H1 (cell line): ENCODE measurements at regions not wholly inside any gene's neighbourhood (a gene's known extent, or its start where the extent isn't known, plus 50 kb on each side); places are given as distances from the start of the nearest gene placed in this dataset.
A peak's percentile ranks its signal among the peaks of the same experiment; 100 is the strongest.

Experiments used
- CTCF ChIA-PET: fragments of 300-600 bp; sonication (Branson Sonifier 250); formaldehyde crosslinking; loops from one replicate; lab custom pipeline; 2021; ENCODE audit not compliant: partially characterized antibody; lab: Charles Lee
- POLR2A ChIA-PET: fragments of 300-600 bp; sonication (Branson Sonifier 250); formaldehyde crosslinking; loops from one replicate; lab custom pipeline; 2021; ENCODE audit warnings: inconsistent platforms; ENCODE audit not compliant: partially characterized antibody; lab: Charles Lee
- DNase-seq, 2 experiments: peaks; one replicate each; pipeline versions ENCODE4 v3.0.0 to v3.0.0-alpha.2; 2010 to 2022; ENCODE audit warnings: low spot score in 2 of 2, low read depth in 1 of 2, mixed read lengths in 1 of 2
- FAIRE-seq: peaks from 2 replicates; lab custom pipeline; 2011; peaks lifted over from hg19 to GRCh38; lab: Jason Lieb, UNC
- H2AFZ ChIP-seq: 2 replicates; pipeline ENCODE4 v1.8.1; 2012; ENCODE audit warnings: low read length, inconsistent platforms
- H2AK5ac ChIP-seq: 2 replicates; pipeline ENCODE4 v1.6.1; 2013; ENCODE audit warnings: low read depth, low read length
- H2BK120ac ChIP-seq: replicated peaks from 2 replicates; pipeline ENCODE3; 2013; ENCODE audit warnings: low read depth, low read length, inconsistent platforms
- H2BK12ac ChIP-seq: 2 replicates; pipeline ENCODE4 v1.6.1; 2013; ENCODE audit warnings: low read depth, low read length
- H2BK15ac ChIP-seq: 2 replicates; pipeline ENCODE4 v1.6.1; 2013; ENCODE audit warnings: low read length
- H2BK20ac ChIP-seq: 2 replicates; pipeline ENCODE4 v1.6.1; 2013; ENCODE audit warnings: low read length
- H2BK5ac ChIP-seq: 2 replicates; pipeline ENCODE4 v1.6.1; 2013; ENCODE audit warnings: low read depth, low read length
- H3K14ac ChIP-seq: 2 replicates; pipeline ENCODE4 v1.6.1; 2013; ENCODE audit warnings: inconsistent platforms; ENCODE audit not compliant: insufficient read length
- H3K18ac ChIP-seq: 2 replicates; pipeline ENCODE4 v1.6.1; 2013; ENCODE audit warnings: low read length; ENCODE audit errors: extremely low read depth
- H3K23ac ChIP-seq: 2 replicates; pipeline ENCODE4 v1.6.1; 2013; ENCODE audit warnings: inconsistent platforms; ENCODE audit not compliant: insufficient read length
- H3K23me2 ChIP-seq: 2 replicates; pipeline ENCODE4 v1.6.1; 2013; ENCODE audit warnings: low read depth, low read length
- H3K27ac ChIP-seq: 2 replicates; pipeline ENCODE4 v1.6.1; 2011; ENCODE audit warnings: low read depth, low read length, inconsistent platforms
- H3K27me3 ChIP-seq, 4 experiments: replicated peaks in 1 of 4; 1 replicate in 1 of 4; 2 replicates in 3 of 4; pipeline versions ENCODE4 v1.6.1 to v1.8.1; 2011 to 2013; ENCODE audit warnings: low read length in 3 of 4, mild to moderate bottlenecking in 3 of 4, inconsistent platforms in 2 of 4, mixed read lengths in 2 of 4, moderate library complexity in 1 of 4; ENCODE audit not compliant: control insufficient read depth in 3 of 4, insufficient read depth in 3 of 4; ENCODE audit errors: extremely low read depth in 1 of 4
- H3K36me3 ChIP-seq, 4 experiments: 2 replicates each; pipeline versions ENCODE4 v1.6.1 to v1.8.1; 2011 to 2013; ENCODE audit warnings: mild to moderate bottlenecking in 4 of 4, low read length in 3 of 4, moderate library complexity in 2 of 4, control low read depth in 1 of 4, inconsistent platforms in 1 of 4; ENCODE audit not compliant: insufficient read depth in 4 of 4, control insufficient read depth in 2 of 4
- H3K4ac ChIP-seq: replicated peaks from 2 replicates; pipeline ENCODE3; 2013; ENCODE audit warnings: low read length, low read depth, mixed read lengths, inconsistent platforms; ENCODE audit not compliant: insufficient read length
- H3K4me1 ChIP-seq, 4 experiments: replicated peaks in 1 of 4; 1 replicate in 1 of 4; 2 replicates in 3 of 4; pipeline versions ENCODE4 v1.6.1 to v1.8.1; 2011 to 2013; ENCODE audit warnings: low read length in 3 of 4, inconsistent platforms in 2 of 4, mixed read lengths in 1 of 4; ENCODE audit not compliant: insufficient read depth in 4 of 4, control insufficient read depth in 3 of 4
- H3K4me2 ChIP-seq, 2 experiments: 2 replicates each; pipeline versions ENCODE4 v1.6.1 to v1.8.1; 2011 to 2013; ENCODE audit warnings: low read depth in 2 of 2, low read length in 2 of 2, control low read depth in 1 of 2, inconsistent platforms in 1 of 2, mild to moderate bottlenecking in 1 of 2; ENCODE audit not compliant: insufficient read depth in 1 of 2
- H3K4me3 ChIP-seq, 4 experiments: fragments of 200-600, 300-600 bp in 1 of 4; sonication (generic), shearing (Covaris generic), sonication (Bioruptor Twin) in 1 of 4; 2 replicates each; pipeline versions ENCODE4 v1.5.1 to v1.8.1; 2011 to 2016; ENCODE audit warnings: low read length in 4 of 4, low read depth in 3 of 4, control low read depth in 2 of 4, inconsistent platforms in 2 of 4, mild to moderate bottlenecking in 2 of 4, mixed read lengths in 1 of 4, moderate library complexity in 1 of 4; ENCODE audit not compliant: insufficient read depth in 2 of 4; ENCODE audit errors: extremely low read depth in 1 of 4
- H3K56ac ChIP-seq: replicated peaks from 2 replicates; pipeline ENCODE3; 2013; ENCODE audit warnings: low read depth, mild to moderate bottlenecking, mixed read lengths, low read length, inconsistent platforms; ENCODE audit not compliant: insufficient read length
- H3K79me1 ChIP-seq: 2 replicates; pipeline ENCODE4 v1.6.1; 2013; ENCODE audit warnings: low read depth, low read length, control low read depth
- H3K79me2 ChIP-seq, 2 experiments: 2 replicates each; pipeline versions ENCODE4 v1.6.1 to v1.8.1; 2012 to 2013; ENCODE audit warnings: low read length in 2 of 2, mild to moderate bottlenecking in 2 of 2, inconsistent platforms in 1 of 2; ENCODE audit not compliant: insufficient read depth in 2 of 2, control insufficient read depth in 1 of 2
- H3K9ac ChIP-seq, 4 experiments: replicated peaks in 1 of 4; 1 replicate in 1 of 4; 2 replicates in 3 of 4; pipeline versions ENCODE4 v1.6.1 to v1.8.1; 2011 to 2013; ENCODE audit warnings: low read depth in 3 of 4, low read length in 3 of 4, control low read depth in 2 of 4, mild to moderate bottlenecking in 2 of 4, moderate library complexity in 2 of 4, inconsistent platforms in 1 of 4; ENCODE audit errors: extremely low read depth in 1 of 4
- H3K9me3 ChIP-seq, 2 experiments: 2 replicates each; pipeline versions ENCODE4 v1.6.1 to v1.8.1; 2012 to 2013; ENCODE audit warnings: mild to moderate bottlenecking in 2 of 2, moderate library complexity in 2 of 2, control low read depth in 1 of 2, inconsistent platforms in 1 of 2, low read depth in 1 of 2, low read length in 1 of 2, mixed read lengths in 1 of 2; ENCODE audit not compliant: insufficient read depth in 2 of 2
- H4K20me1 ChIP-seq, 2 experiments: replicated peaks in 1 of 2; 2 replicates each; pipeline versions ENCODE3 to v1.8.1; 2011 to 2013; ENCODE audit warnings: inconsistent platforms in 2 of 2, low read length in 2 of 2, mild to moderate bottlenecking in 1 of 2; ENCODE audit not compliant: insufficient read depth in 2 of 2, control insufficient read depth in 1 of 2
- H4K5ac ChIP-seq: 2 replicates; pipeline ENCODE4 v1.6.1; 2013; ENCODE audit warnings: low read length, low read depth, mixed read lengths, inconsistent platforms; ENCODE audit not compliant: insufficient read length
- H4K8ac ChIP-seq: 2 replicates; pipeline ENCODE4 v1.8.0; 2013; ENCODE audit warnings: mild to moderate bottlenecking, moderate library complexity, low read length, inconsistent platforms; ENCODE audit not compliant: insufficient read depth; ENCODE audit errors: extremely low read depth
- H4K91ac ChIP-seq: replicated peaks from 2 replicates; pipeline ENCODE3; 2013; ENCODE audit warnings: low read length, mixed read lengths, inconsistent platforms; ENCODE audit not compliant: insufficient read length
- EGR1 ChIP-seq: IDR thresholded peaks from 2 replicates; pipeline ENCODE4 v1.6.1; 2011; ENCODE audit warnings: low read depth, low read length, borderline replicate concordance
- JUND ChIP-seq: IDR thresholded peaks from 2 replicates; pipeline ENCODE4 v1.6.1; 2011; ENCODE audit warnings: mild to moderate bottlenecking, improper control_type of control experiment, low read length
- RAD21 ChIP-seq, 2 experiments: IDR thresholded peaks in 1 of 2; conservative IDR thresholded peaks in 1 of 2; 2 replicates each; pipeline ENCODE4 v1.6.1; 2011; ENCODE audit warnings: low read depth in 2 of 2, low read length in 2 of 2, improper control_type of control experiment in 1 of 2, inconsistent platforms in 1 of 2, mild to moderate bottlenecking in 1 of 2, moderate library complexity in 1 of 2
- SIRT6 ChIP-seq: IDR thresholded peaks from one replicate; pipeline ENCODE4 v1.7.1; 2012; ENCODE audit warnings: low read length, inconsistent platforms
- WGBS, 2 experiments: shearing (Covaris generic) in 1 of 2; methylation state at CpG; one replicate each; pipeline versions ENCODE4 v1.1.6 to v1.1.7; 2013 to 2015; ENCODE audit warnings: low lambda C conversion rate in 2 of 2, mixed read lengths in 2 of 2, inconsistent platforms in 1 of 2, low coverage in 1 of 2, missing lambda C conversion rate in 1 of 2; ENCODE audit not compliant: insufficient replicate concordance in 2 of 2, insufficient coverage in 1 of 2, insufficient read length in 1 of 2; ENCODE audit errors: extremely low coverage in 1 of 2, missing lambda C conversion rate in 1 of 2; 5-methylcytosine and 5-hydroxymethylcytosine counted together

GRCh38 chr13:91111476-91112200 is 235.8 kb upstream of the MIR17HG start:
- H3K4ac ChIP-seq, result no peak overlapping the region
- H2BK15ac ChIP-seq, result no peak overlapping the region
- no peak overlapping the region for H2BK20ac ChIP-seq
- H2BK12ac ChIP-seq, result no peak overlapping the region
- FAIRE-seq, result no peak
- no peak overlapping the region for H2BK5ac ChIP-seq
- no peak overlapping the region for H3K14ac ChIP-seq
- no peak overlapping the region for H3K18ac ChIP-seq
- H3K36me3 ChIP-seq, result no peaks in the 10 kb centered on the region
- H3K9me3 ChIP-seq, result no peaks in the 10 kb centered on the region; a peak in 1 of 4 replicates
- H3K27ac ChIP-seq, result no peak overlapping the region
- ChIA-PET CTCF (no interaction called here), POLR2A (no interaction called here)
- H2AK5ac ChIP-seq, result no peak overlapping the region
- H3K79me1 ChIP-seq, result no peaks in the 10 kb centered on the region
- no peak overlapping the region for H2AFZ ChIP-seq
- no peak overlapping the region for H4K8ac ChIP-seq
- H4K20me1 ChIP-seq, result no peaks in the 10 kb centered on the region
- H3K27me3 ChIP-seq, result no peaks in the 10 kb centered on the region
- H3K4me2 ChIP-seq, result no peak overlapping the region
- H3K9ac ChIP-seq, result no peak overlapping the region
- H2BK120ac ChIP-seq, result no peak overlapping the region
- no peak overlapping the region for H4K91ac ChIP-seq
- no peak overlapping the region for H3K56ac ChIP-seq
- no peak overlapping the region for H3K23ac ChIP-seq
- H3K23me2 ChIP-seq, result no peaks in the 10 kb centered on the region
- WGBS, 2 experiments, result 88% methylated on average over 6 of the region's 6 CpGs; no CpG with 5 or more reads in 1 of the 2 experiments
- no peak overlapping the region for H4K5ac ChIP-seq
- no peaks in the 10 kb centered on the region for H3K79me2 ChIP-seq
- no peak overlapping the region for H3K4me3 ChIP-seq
- no peak for DNase-seq
- no peaks in the 10 kb centered on the region for H3K4me1 ChIP-seq
- TF ChIP-seq RAD21 (IDR thresholded peaks at IDR 0.05 in 1 of 2, conservative IDR thresholded peaks at IDR 0.05 in 1 of 2; ENCODE audit: low read depth in 2 of 2, low read length in 2 of 2) (peak; percentile 14 to 26; a peak in 1 of 4 replicates), EGR1 (no peak), SIRT6 (no peak), JUND (no peak)
